ENCODE measurements at regions not wholly inside any gene's neighbourhood (a gene's known extent, or its start where the extent isn't known, plus 50 kb on each side); places are given as distances from the start of the nearest gene placed in this dataset.

GRCh38 chr14:42319996-42320395, 713.3 kb downstream of the LRFN5 start:
- Histone ChIP-seq H3K4me2 (ENCODE audit: low read length) (no peak overlapping the region), H3K36me3 (ENCODE audit: insufficient read depth, low read length) (no peaks in the 10 kb centered on the region), H3K27me3 (ENCODE audit: control insufficient read depth, insufficient read depth, low read length) (no peaks in the 10 kb centered on the region), H3K9me3 (replicated peaks; ENCODE audit: low read length) (no peaks in the 10 kb centered on the region), H3K4me3 (ENCODE audit: low read length) (no peak overlapping the region), H3K4me1 (ENCODE audit: control insufficient read depth, insufficient read depth, low read length) (no peaks in the 10 kb centered on the region), H3K9ac (ENCODE audit: low read depth, low read length) (no peak overlapping the region)

DNA sequence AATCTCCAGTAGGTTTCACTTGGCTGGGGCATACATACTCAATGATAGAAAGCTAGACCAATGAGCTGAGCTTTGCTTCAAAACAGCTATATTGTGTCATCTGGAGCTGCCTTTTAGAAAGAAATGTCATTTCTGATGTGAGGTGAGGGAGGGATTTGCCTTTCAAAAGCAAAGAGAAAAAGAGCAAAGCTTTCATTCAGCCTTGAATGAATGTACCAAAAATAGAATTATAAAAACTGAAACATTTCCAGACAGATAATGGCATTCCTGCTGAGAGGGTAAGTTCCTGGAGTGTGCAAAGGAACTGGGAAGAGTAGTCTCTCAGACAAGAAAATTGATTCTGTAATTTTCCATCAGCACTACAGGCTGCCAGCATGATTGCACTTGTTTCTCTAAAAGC, 710.0 kb downstream of the LRFN5 start:
- no peak overlapping the region for H3K4me2 ChIP-seq (ENCODE audit: low read length)
- H3K9me3 ChIP-seq (replicated peaks; ENCODE audit: low read length), result no peaks in the 10 kb centered on the region
- no peaks in the 10 kb centered on the region for H3K4me1 ChIP-seq (ENCODE audit: control insufficient read depth, insufficient read depth, low read length)
- no peak overlapping the region for H3K9ac ChIP-seq (ENCODE audit: low read depth, low read length)
- no peaks in the 10 kb centered on the region for H3K36me3 ChIP-seq (ENCODE audit: insufficient read depth, low read length)
- H3K4me3 ChIP-seq (ENCODE audit: low read length), result no peak overlapping the region
- no peaks in the 10 kb centered on the region for H3K27me3 ChIP-seq (ENCODE audit: control insufficient read depth, insufficient read depth, low read length)

DNA sequence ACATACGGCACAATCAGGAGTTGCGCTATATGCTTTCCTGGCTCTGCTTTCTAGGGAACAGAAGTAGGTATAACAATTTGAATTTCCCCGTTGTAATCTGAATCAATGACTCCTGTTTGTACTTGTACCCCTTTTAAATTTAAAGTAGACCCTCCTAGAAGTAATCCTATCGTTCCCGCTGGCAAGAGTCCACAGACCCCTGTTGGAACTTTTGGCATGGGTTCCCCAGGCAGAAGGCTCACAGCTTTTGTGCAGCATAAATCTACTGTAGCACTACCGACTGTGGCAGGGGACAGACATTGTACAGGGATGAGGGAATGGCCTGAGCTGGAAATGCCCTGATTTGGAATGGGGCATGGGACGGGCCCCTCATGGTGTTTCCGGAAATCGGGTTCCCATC, 705.2 kb downstream of the LRFN5 start:
- Histone ChIP-seq H3K4me3 (ENCODE audit: low read length) (no peak overlapping the region), H3K4me2 (ENCODE audit: low read length) (no peak overlapping the region), H3K4me1 (ENCODE audit: control insufficient read depth, insufficient read depth, low read length) (no peaks in the 10 kb centered on the region)

GRCh38 chr14:42307239-42307825, 700.7 kb downstream of the LRFN5 start:
- H3K9me3 ChIP-seq (replicated peaks; ENCODE audit: low read length), result no peaks in the 10 kb centered on the region
- H3K36me3 ChIP-seq (ENCODE audit: insufficient read depth, low read length), result no peaks in the 10 kb centered on the region
- no peaks in the 10 kb centered on the region for H3K27me3 ChIP-seq (ENCODE audit: control insufficient read depth, insufficient read depth, low read length)
- H3K4me3 ChIP-seq (ENCODE audit: low read length), result no peak overlapping the region
- H3K4me2 ChIP-seq (ENCODE audit: low read length), result no peak overlapping the region
- no peaks in the 10 kb centered on the region for H3K4me1 ChIP-seq (ENCODE audit: control insufficient read depth, insufficient read depth, low read length)
- H3K9ac ChIP-seq (ENCODE audit: low read depth, low read length), result no peak overlapping the region

More for the DNA sequence above, 705.2 kb downstream of the LRFN5 start:
- no peaks in the 10 kb centered on the region for H3K36me3 ChIP-seq (ENCODE audit: insufficient read depth, low read length)
- no peak overlapping the region for H3K9ac ChIP-seq (ENCODE audit: low read depth, low read length)
- no peaks in the 10 kb centered on the region for H3K9me3 ChIP-seq (replicated peaks; ENCODE audit: low read length)
- no peaks in the 10 kb centered on the region for H3K27me3 ChIP-seq (ENCODE audit: control insufficient read depth, insufficient read depth, low read length)

DNA sequence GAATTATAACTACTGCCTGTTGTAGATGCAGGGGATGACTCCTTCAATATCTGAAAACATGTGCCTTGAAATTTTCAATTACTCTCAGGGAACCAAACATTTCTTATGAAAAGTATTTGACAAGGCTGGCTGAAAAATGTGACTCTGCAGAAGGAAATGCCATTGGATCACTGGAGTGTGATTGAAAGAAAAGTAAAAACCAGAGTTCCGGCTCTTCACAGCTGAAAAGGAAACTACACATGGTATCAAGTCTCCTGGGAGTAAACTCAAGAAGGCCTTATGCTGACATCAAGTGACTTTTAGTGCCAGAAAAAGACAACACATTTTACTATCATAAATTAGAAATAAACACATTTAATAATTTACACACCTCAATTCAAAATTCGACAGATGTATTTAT, 693.0 kb downstream of the LRFN5 start:
- no peaks in the 10 kb centered on the region for H3K27me3 ChIP-seq (ENCODE audit: control insufficient read depth, insufficient read depth, low read length)
- no peak overlapping the region for H3K4me2 ChIP-seq (ENCODE audit: low read length)
- H3K36me3 ChIP-seq (ENCODE audit: insufficient read depth, low read length), result no peaks in the 10 kb centered on the region
- H3K9me3 ChIP-seq (replicated peaks; ENCODE audit: low read length), result no peaks in the 10 kb centered on the region
- no peak overlapping the region for H3K9ac ChIP-seq (ENCODE audit: low read depth, low read length)
- H3K4me1 ChIP-seq (ENCODE audit: control insufficient read depth, insufficient read depth, low read length), result no peaks in the 10 kb centered on the region
- H3K4me3 ChIP-seq (ENCODE audit: low read length), result no peak overlapping the region

GRCh38 chr14:42293180-42293579, 686.5 kb downstream of the LRFN5 start:
- Histone ChIP-seq H3K9ac (ENCODE audit: low read depth, low read length) (no peak overlapping the region), H3K36me3 (ENCODE audit: insufficient read depth, low read length) (no peaks in the 10 kb centered on the region), H3K4me2 (ENCODE audit: low read length) (no peak overlapping the region), H3K4me3 (ENCODE audit: low read length) (no peak overlapping the region), H3K27me3 (ENCODE audit: control insufficient read depth, insufficient read depth, low read length) (no peaks in the 10 kb centered on the region), H3K9me3 (replicated peaks; ENCODE audit: low read length) (no peaks in the 10 kb centered on the region), H3K4me1 (ENCODE audit: control insufficient read depth, insufficient read depth, low read length) (no peaks in the 10 kb centered on the region)

GRCh38 chr14:42277840-42278239, 671.2 kb downstream of the LRFN5 start:
- Histone ChIP-seq H3K9me3 (replicated peaks; ENCODE audit: low read length) (no peaks in the 10 kb centered on the region), H3K27me3 (ENCODE audit: control insufficient read depth, insufficient read depth, low read length) (no peaks in the 10 kb centered on the region), H3K4me1 (ENCODE audit: control insufficient read depth, insufficient read depth, low read length) (no peaks in the 10 kb centered on the region), H3K4me3 (ENCODE audit: low read length) (no peak overlapping the region), H3K4me2 (ENCODE audit: low read length) (no peak overlapping the region), H3K9ac (ENCODE audit: low read depth, low read length) (no peak overlapping the region), H3K36me3 (ENCODE audit: insufficient read depth, low read length) (no peaks in the 10 kb centered on the region)

DNA sequence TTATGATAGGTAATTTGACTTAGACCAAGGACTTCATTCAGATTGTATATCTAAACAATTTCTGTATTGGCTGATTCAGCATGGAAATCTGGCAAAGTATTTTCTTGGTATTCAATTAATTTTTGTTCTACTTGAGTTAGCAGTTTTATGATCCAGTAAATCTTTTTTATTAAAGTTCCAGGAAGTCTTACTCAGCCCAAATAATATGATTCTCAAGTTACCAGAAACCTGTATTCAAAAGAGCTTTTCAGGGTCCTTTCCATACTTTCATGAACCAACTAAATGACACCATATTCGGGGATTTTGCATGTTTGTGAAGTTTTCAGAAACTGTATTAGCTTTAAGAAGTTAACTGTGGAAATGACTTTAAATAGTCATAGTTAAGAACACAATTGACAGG, 662.6 kb downstream of the LRFN5 start:
- Histone ChIP-seq H3K9ac (ENCODE audit: low read depth, low read length) (no peak overlapping the region), H3K27me3 (ENCODE audit: control insufficient read depth, insufficient read depth, low read length) (no peaks in the 10 kb centered on the region), H3K4me2 (ENCODE audit: low read length) (no peak overlapping the region), H3K36me3 (ENCODE audit: insufficient read depth, low read length) (no peaks in the 10 kb centered on the region), H3K9me3 (replicated peaks; ENCODE audit: low read length) (no peaks in the 10 kb centered on the region), H3K4me1 (ENCODE audit: control insufficient read depth, insufficient read depth, low read length) (no peaks in the 10 kb centered on the region), H3K4me3 (ENCODE audit: low read length) (no peak overlapping the region)

GRCh38 chr14:42248131-42248530, 641.5 kb downstream of the LRFN5 start:
- Histone ChIP-seq H3K4me1 (ENCODE audit: control insufficient read depth, insufficient read depth, low read length) (no peaks in the 10 kb centered on the region), H3K36me3 (ENCODE audit: insufficient read depth, low read length) (no peaks in the 10 kb centered on the region), H3K4me2 (ENCODE audit: low read length) (no peak overlapping the region), H3K9ac (ENCODE audit: low read depth, low read length) (no peak overlapping the region), H3K4me3 (ENCODE audit: low read length) (no peak overlapping the region), H3K9me3 (replicated peaks; ENCODE audit: low read length) (no peaks in the 10 kb centered on the region), H3K27me3 (ENCODE audit: control insufficient read depth, insufficient read depth, low read length) (no peaks in the 10 kb centered on the region)

DNA sequence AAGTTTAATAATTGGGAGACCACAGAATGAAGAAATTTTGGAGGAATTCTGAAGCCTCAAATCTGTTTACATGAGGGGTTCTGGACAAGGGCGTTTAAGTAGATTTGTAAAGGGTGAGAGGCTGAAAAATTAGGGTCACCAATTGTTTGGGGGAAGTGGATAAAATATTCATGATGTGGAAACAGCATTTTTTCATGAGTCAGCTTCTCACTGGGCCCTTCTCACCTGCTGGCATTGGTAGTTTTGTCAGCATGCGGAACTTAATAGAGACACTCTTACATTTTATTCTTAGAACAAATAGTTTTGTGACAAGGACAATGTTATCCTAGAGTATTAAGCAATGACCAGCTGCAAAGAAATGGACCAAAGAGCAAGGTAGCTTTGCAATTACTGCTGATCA, 634.4 kb downstream of the LRFN5 start:
- H3K9ac ChIP-seq (ENCODE audit: low read depth, low read length), result no peak overlapping the region
- no peaks in the 10 kb centered on the region for H3K4me1 ChIP-seq (ENCODE audit: control insufficient read depth, insufficient read depth, low read length)
- no peak overlapping the region for H3K4me2 ChIP-seq (ENCODE audit: low read length)
- no peaks in the 10 kb centered on the region for H3K9me3 ChIP-seq (replicated peaks; ENCODE audit: low read length)
- no peaks in the 10 kb centered on the region for H3K27me3 ChIP-seq (ENCODE audit: control insufficient read depth, insufficient read depth, low read length)
- H3K36me3 ChIP-seq (ENCODE audit: insufficient read depth, low read length), result no peaks in the 10 kb centered on the region
- no peak overlapping the region for H3K4me3 ChIP-seq (ENCODE audit: low read length)

- H3K4me3 ChIP-seq (ENCODE audit: low read length), result no peak overlapping the region
- H3K9me3 ChIP-seq (replicated peaks; ENCODE audit: low read length), result no peaks in the 10 kb centered on the region
- H3K4me1 ChIP-seq (ENCODE audit: control insufficient read depth, insufficient read depth, low read length), result no peaks in the 10 kb centered on the region
- H3K9ac ChIP-seq (ENCODE audit: low read depth, low read length), result no peak overlapping the region
- no peak overlapping the region for H3K4me2 ChIP-seq (ENCODE audit: low read length)
- no peaks in the 10 kb centered on the region for H3K27me3 ChIP-seq (ENCODE audit: control insufficient read depth, insufficient read depth, low read length)
- no peaks in the 10 kb centered on the region for H3K36me3 ChIP-seq (ENCODE audit: insufficient read depth, low read length)
Observed at GRCh38 chr14:42229976-42230375, 623.3 kb downstream of the LRFN5 start.

- Histone ChIP-seq H3K36me3 (ENCODE audit: insufficient read depth, low read length) (no peaks in the 10 kb centered on the region), H3K9ac (ENCODE audit: low read depth, low read length) (no peak overlapping the region), H3K4me1 (ENCODE audit: control insufficient read depth, insufficient read depth, low read length) (no peaks in the 10 kb centered on the region), H3K27me3 (ENCODE audit: control insufficient read depth, insufficient read depth, low read length) (no peaks in the 10 kb centered on the region), H3K4me3 (ENCODE audit: low read length) (no peak overlapping the region), H3K4me2 (ENCODE audit: low read length) (no peak overlapping the region), H3K9me3 (replicated peaks; ENCODE audit: low read length) (no peaks in the 10 kb centered on the region)
Observed at GRCh38 chr14:42229294-42229693, 622.6 kb downstream of the LRFN5 start.
